NCI-H2029 treated with DMSO at 0.1 percent for 48 hours (cell line): ENCODE measurements at regions not wholly inside any gene's neighbourhood (a gene's known extent, or its start where the extent isn't known, plus 50 kb on each side); places are given as distances from the start of the nearest gene placed in this dataset.

ENCODE experiments used
- DNase-seq: peaks from one replicate; lab custom pipeline; 2025; lab: John Stamatoyannopoulos, UW

DNA sequence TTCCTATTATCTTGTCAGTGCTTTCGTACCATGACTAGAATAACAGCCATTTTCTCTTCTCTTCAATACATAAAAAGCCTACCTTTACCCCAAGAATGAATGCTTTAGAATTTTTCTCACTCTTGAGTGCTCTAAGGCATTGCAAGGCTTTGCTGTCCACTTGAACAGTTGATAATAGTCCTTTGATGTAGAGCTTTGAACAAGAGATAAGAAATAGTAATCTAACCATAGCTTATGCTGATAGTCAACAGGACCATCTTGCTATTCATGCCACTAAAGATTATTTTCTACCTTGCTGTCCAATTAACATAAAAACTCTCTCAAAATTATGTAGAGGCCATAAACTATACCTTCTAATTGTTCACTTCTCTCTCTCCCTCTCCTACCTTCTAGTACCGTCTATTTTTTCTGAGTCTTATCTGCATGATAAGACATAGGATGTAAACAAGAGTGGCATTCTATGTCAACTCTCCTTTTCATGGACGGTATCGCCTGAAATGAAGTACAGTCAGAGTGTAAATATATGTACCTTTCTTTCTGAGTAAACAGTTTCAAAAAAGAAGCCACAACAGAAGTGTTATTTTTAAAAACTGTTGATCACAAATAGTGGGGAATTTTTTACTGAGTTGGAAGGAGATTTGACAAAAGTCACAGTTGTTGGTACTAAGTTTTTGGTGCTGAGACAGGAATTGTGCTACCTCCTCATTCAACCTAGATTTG, 297.9 kb downstream of the NDFIP2 start:
- DNase-seq = no peak

DNA sequence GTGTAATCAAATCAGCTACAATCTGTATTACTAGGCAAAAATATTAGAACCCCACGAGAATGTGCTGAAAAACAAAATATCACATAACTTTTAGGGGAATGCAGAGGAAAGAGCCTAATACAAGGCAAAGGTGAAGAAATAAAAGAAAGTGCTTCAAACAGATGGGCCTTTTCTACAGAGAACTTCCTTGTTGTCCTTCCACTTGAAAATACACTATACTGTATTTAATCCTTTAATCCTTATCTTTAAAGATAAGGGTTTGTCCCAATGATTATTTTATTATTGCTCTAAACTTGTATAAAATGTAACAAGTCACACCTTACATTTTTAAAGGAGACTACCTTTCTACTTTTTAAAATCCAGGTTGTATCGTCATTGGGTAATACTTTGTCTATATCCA, 296.5 kb downstream of the NDFIP2 start:
- DNase-seq = no peak

DNA sequence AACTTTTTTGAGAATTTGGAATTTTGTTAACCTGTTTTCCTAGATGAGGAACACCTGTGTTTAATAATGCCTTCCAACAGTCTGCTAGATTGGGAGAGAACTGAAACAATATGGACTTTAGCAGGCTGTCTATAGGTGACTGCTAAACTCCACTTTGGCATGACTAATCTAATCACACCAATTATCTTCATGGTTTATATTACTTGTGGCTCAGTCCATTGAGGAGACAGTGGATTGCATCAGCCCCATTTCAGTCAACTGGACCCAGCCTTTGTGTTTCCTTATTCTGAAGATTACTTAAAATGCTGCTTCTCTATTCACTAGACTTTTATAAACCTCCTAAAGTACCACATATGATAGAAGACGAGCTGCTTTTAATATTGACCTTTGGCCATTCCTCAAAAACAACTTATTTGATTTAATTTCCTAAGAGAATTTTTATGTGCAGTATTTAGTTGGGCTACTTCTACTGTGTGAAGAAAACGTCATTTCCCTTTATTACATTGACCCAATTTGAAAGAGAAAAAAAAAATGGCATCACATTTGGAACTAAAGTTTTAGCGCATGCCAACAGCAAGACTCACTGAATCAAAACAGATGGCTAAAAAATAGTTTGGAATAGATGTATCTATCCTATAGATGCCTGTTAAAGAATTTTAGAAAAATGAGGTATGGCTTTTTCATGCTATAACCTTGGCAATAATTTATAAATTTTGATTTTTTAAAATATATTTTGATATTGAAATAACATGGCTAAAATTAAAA, 295.8 kb downstream of the NDFIP2 start:
- DNase-seq = no peak

DNA sequence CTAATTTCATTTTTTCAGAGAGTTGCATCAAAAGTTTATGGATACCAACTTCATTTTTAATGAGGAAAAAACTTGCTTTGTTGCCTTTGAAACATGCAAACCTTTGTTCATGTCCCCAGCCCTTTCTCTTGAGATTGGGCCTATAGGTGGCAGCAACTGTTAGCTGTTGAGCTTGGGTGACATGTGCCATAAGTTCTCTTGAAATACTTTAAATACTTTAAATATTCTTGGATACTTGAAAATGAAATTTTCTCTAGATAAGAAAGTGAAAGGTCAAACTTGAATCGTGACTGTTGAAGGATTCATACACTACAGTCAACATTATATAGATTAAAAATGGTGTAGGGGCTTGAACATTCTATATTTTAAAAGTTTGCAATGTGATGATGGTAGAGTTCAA, 294.9 kb downstream of the NDFIP2 start:
- DNase-seq = no peak

DNA sequence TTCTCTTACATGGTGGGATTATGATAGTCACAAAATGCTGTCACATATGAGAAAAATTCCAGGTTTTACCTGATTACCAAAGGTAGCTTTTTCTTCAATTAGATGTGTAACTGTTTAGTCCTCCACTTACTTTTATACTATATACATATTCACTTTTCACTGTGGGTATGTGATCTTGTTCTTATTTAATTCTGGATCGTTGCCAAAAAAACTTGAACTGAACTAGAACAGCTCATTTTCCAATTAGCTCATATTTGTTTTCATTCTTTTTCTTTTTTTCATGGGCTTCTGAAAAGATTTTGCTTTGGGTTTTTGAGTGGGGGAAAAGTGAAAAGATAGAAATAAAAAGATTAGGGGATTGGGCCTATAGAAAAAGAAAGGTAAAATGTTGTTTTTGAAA, 291.9 kb downstream of the NDFIP2 start:
- no peak for DNase-seq

DNA sequence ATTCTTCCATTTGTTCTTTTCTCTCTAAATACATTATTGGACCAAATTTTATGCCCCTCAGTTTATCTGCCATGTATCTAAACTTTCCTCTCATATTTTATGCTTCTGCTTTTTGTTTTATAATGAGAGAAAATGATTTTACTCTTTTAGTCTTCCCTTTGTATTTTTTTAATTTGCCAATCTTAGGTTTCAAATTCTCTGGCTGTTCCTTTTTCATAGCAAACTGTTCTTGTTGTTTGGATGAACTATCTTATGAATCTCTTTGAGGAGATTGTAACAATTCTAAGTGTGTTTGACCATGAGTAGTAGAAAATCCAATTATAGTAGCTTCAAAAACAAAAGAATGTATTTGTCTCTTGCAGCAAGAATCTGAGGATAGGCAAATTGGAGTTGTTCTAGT, 290.5 kb downstream of the NDFIP2 start:
- no peak for DNase-seq

DNA sequence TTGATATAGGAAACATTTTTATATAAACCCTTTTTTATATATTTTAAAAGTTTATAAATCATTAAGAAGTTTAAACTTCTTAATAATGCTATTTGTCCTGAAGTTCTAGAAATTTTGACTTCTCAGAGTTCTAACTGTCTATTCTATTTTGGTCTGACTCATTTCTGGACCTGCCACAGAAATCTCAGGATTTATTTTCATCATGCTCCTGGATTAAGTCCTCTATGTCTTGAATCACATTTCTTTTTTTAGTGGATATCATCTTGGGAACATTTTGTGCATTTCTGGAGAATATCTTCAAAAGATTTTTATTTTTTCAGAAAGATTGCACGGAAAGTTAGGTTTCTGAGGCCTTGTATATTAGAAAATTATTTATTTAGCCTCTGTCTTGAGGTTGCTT, 289.1 kb downstream of the NDFIP2 start:
- no peak for DNase-seq

DNA sequence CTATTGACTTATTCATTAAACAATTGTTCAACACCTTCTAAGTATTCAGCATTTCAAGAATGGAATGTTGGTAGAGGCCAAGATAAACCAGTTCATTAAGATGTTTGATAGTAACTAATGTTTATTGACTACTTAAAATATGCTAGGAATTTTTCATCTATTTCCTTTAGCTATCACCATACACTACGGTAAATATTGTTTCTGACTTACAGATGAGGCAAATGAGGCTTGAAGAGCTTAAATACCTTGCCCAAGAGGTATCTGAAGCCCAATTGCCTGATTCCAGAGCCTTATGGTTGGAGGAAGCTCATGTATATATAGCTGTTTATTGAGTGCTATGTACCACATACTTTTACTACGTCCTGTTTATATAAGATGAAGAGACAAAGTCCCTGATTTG, 286.2 kb downstream of the NDFIP2 start:
- no peak for DNase-seq

DNA sequence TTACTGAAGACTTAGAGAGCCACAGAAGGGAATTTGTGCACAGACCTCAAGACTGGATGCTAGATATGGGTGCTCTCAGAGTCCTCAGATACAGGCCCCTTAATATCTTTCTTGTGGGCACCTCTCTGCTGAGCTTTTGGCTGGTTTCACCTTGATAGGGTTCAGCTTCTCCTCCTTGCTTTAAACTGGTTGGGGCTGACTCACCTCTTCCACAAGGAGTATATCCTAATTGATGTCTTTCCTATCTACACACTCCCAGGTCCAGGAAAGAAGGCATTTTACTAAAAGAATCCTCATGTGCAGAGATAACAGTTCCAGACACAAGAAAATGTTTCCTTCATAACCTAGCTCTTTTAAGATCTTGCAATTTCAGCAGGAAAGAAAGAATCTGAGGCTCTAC, 284.4 kb downstream of the NDFIP2 start:
- DNase-seq = no peak

DNA sequence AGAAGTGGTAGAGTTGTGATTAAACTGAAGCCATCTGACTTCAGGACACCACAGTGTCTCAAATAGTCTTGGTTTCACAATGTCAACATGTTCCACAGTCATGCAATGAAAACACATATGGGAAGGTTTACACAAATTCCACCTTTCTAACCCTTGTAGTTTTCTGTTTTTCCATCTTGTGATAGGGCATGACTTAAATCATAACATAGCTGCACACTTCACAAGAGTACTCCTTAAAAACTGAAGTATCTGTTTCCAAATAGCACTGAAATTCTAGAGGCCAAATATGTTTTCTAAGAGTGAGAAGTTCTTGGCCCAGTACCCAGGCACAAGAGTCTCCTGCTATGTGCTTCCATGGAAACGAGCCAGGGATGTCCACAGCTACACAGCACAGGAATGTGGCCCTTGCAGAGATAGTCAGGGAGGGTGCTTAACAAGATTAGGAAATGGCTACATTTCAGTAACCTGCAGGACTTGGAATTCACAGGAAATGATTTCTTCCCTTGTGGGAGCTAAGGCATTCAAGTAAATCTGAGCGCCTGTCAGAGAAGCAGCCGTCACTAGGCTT, 269.1 kb downstream of the NDFIP2 start:
- DNase-seq = peak; percentile 2

DNA sequence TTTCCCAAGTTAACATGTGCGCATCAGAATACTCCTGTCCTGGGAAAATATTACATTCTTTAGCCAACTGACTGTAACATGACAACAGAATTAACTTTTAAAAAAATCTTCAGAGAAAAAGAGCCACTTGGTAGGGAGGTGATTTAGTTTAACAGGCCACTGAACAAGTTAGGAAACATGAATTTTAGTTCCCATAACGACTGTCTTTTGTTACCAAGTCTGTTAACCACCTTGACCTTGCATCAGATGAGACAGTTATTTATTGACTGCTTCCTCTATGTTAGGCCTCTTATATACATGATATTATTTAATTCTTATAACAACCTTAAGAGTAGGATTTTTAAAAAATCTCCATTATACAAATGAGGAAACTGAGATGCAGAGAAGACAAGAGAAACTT, 268.6 kb downstream of the NDFIP2 start:
- no peak for DNase-seq

DNA sequence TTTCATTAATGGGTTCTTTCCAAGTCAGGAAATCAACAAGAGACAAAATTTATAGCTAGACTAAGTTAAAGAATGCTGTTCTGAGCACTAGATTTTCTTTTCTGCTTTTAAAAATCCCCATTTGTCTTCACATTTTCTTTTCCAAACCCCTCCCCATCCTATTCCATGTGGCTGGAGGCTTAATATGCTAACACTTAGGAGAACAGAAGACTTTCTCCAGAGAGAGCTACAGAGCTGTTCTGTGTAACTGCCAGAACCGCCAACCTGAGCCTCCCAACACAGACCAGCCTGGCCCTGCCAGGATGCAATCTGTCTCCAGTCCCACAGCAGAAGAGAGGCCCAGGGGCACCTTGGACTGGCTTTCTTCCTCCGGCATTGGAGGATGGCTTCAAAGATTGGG, 264.1 kb downstream of the NDFIP2 start:
- DNase-seq = no peak

DNA sequence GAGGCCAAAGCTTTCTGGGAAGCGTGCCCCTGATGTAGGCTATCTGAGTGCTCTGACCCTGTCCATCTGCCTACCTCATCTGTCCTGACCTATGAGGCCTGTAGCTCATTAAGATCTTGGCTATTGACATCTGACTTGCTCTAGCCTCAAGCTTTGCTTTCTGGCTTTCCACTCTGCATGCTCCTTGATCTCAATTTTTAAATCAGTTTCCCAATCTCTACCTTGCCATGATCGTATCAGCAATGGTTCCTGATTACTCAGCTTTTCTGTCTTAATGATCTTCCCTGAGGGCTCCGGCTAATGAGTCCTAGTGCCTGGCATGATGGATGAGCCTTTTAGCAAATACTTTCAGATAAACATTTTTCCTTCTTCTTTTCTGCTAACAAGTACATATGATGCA, 262.0 kb downstream of the NDFIP2 start:
- DNase-seq = no peak

DNA sequence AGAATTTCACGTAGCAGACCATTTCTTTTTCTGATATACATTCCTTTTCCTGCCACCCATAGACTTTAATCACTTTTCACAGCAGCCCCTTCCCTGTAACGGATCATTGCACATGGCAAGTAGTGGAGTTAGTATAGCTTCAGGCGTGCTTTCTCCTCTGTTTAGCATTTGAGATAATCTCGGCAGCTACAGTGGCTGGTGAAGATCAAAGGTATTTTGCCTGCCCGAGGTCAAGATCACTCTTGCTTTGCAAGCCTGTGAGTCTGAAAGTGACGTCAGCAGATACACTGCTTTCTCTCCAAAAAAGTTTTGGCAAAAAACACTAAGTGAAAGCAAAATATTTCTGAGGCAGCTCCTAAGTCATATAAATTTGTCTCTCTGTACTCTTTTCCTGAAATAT, 260.0 kb downstream of the NDFIP2 start:
- no peak for DNase-seq

DNA sequence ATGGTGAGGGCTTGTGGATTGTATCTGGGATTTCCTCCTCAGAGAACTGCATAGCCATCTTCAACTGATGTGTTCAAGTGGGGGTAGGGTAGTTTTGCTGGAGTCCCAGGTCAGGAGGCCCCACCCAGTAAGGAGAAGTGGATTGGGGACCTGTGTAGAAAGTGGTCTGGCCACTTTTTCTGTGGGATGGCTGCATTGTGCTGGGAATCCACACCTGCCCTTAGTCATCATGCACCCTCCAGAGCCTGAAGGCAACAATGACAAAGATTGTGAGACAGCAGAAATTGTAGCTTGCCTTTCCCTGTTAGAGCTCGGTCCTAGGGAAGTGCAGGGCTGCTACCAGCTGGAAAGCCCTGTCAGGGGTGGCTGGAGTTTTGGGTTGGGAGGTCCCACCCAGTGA, 255.4 kb downstream of the NDFIP2 start:
- DNase-seq = no peak

DNA sequence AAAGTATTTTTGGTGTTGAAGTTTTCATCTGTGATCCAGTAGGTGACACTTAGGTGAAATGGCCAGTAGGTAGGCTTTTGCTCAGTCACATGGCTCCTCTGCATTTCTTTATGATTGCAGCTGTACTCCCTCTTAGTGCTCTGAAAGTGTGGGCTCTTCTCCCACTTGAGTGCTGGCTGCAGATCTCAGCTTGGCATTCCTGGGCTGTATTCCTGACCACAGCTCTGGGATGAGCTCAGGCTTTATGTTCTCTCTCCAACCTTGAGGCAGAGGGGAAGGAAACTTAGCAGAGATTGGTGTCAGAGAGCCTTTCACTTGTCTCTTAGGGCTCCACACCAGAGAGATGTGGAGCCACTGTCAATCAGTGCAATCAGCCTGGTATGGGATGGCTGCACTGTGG, 254.3 kb downstream of the NDFIP2 start:
- DNase-seq = no peak

DNA sequence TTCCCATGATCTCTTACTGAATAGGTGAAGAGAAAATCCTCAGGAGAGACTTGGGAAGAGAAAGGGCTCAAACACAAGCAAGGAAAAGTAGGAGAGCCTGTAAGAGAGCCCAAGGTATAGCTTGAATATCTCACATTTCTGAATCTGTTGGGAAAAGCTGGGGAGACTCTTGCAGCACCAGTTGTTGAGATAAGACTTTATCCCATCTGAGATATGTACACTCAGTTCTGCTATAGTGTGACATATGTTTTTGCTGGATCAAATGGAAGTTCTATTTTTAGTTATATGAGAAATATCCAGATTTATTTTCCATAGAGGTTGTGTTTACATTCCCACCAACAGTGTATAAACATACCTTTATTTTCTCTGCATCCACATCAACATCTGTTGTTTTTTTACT, 246.1 kb downstream of the NDFIP2 start:
- no peak for DNase-seq

DNA sequence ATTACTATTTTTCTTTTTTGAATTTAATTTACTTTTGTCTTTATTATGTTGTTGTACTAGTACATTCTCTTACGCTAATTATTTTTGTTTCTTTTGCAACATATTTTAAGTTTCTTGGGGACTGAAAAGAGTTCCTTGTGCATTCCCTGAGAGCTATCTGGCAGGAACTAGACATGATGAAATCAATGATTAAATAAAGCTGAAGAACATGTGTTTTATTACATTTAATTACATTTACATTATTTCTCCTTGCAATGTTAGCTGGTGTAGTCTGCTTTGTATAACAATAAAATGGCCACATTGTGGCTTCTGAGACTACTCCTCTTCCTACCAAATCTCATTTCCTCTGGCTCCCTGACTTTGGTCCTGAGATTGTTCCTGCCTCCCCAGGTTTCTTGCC, 244.9 kb downstream of the NDFIP2 start:
- DNase-seq = no peak

DNA sequence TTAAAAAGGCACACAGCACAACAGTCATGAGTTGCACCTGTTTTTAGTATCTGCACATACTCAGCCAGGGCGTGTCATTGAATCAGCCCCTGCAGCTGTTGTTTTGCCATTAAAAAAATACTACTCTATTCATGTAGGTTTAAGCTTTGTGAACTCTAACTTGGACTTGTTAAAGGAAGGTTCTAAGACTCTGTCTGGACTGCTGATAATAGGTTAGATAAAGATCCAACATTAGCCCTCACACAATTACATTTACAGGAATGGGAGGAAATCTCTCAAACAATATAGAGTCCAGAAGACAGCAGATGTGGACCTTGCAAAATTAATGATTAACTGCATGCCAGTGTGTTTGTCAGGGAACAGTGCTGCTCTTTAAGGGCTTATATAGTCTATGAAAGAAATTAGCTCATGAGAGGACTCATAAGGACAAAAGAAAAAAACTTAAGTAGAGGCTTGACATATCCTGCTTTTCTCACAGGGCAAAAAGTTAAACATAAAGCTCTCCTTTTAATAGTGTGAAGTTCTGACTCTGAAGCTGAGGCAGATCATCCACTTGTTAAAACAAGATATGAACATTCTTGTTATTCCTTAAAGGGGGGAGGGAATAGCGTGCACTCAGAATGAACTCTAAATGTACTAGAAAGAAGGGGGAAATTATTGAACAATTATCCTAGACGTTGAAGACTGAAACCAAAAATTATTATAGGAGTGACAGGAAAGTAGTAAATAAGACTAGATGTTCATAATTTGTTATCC, 243.6 kb downstream of the NDFIP2 start:
- no peak for DNase-seq

DNA sequence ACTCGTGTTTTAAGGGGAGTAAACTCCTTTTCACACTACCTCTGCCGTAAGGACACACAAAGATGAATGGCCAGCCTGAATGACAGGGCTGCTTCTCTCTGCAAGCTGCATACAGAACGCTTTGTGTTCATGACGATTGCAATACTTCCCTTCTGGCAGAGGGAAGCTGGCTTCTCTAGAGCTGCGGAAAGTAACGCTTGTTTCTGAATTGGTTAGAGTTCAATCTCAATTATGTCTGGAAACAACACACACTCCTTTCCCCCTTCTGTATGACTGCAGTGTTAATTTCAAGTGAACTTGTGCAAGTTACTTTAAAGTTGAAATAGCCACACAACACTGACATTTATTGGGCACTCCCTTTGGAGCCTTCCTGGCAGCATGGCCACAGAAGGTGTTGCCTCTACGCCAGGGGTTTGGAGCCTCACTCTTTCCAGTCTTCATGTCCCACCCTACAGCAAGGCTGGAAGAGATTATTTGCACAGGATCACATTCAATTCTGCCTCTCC, 242.6 kb downstream of the NDFIP2 start:
- no peak for DNase-seq

DNA sequence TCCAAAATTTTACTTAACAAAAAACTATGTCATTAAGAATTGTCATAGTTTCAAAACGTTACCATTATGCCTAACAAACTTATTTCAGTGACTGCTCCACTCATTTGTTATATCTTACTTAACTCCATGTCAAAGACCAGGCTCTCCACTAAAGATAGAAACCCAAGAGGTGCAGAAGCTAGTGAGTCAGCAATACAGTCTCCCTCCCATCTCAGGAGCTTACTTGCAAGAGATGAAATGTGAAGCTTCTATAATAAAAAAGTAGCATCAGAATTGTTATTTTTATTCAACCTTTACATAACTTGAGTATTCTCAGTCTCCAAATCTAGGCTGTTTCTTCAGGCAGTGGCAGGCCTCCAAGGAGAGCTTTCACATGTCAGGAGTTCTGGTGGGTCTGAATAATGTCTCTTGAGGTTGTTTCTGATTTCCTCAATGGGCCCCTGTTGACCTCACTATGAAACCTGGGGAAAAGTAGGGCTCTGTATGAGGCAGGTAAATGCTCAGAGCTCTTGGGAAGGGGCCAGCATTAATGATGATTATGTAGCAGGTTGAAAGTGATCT, 242.0 kb downstream of the NDFIP2 start:
- DNase-seq = no peak

DNA sequence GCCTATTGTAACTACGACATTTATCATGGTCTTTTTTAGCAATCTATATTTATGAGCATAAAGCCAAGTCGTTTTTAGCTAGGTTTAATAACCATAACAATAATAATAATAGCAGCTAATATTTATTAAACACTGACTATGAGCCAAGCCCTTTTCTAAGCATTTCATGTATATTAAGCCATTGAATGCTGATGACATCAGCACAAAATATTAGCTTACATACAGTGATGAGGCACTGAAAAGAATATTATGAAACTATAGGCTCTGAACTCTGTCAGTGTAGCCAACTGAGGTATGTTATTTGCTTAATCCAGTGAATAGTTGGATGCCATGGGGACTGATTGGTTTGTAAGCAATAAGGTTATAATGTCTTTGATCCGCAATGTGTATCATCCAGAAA, 235.2 kb downstream of the NDFIP2 start:
- DNase-seq = no peak
